Testis (tissue), 2 donors: ENCODE measurements at regions not wholly inside any gene's neighbourhood (a gene's known extent, or its start where the extent isn't known, plus 50 kb on each side); places are given as distances from the start of the nearest gene placed in this dataset.

Experiments
- DNase-seq: peaks from one replicate; pipeline ENCODE4 v3.0.0-alpha.2; 2019
- H3K27ac ChIP-seq, 2 donors: fragments of 200-600 bp; sonication (generic); one replicate each; pipeline ENCODE4 v1.5.1; 2019
- H3K27me3 ChIP-seq: fragments of 200-600 bp; sonication (generic); one replicate; pipeline ENCODE4 v1.5.1; 2019
- H3K36me3 ChIP-seq: fragments of 200-600 bp; sonication (generic); one replicate; pipeline ENCODE4 v1.5.1; 2017; ENCODE audit warnings: low read depth; ENCODE audit errors: missing control alignments
- H3K4me1 ChIP-seq: fragments of 200-600 bp; sonication (generic); one replicate; pipeline ENCODE4 v1.5.1; 2019
- H3K4me3 ChIP-seq, 2 donors: fragments of 200-600 bp; sonication (generic); one replicate each; pipeline ENCODE4 v1.5.1; 2017 to 2019
- H3K9me3 ChIP-seq: fragments of 200-600 bp; sonication (generic); one replicate; pipeline ENCODE4 v1.5.1; 2017
- POLR2A ChIP-seq: fragments of 450-650 bp; IDR thresholded peaks from one replicate; pipeline ENCODE4 v1.6.1; 2017; ENCODE audit warnings: antibody characterized with exemption, mild to moderate bottlenecking, moderate library complexity
- WGBS, 2 donors: methylation state at CpG; one replicate each; pipeline ENCODE4 v1.1.5; 2018; 5-methylcytosine and 5-hydroxymethylcytosine counted together
- intact Hi-C: fragments of 100-400 bp; cut with DNase I; formaldehyde crosslinking; loops from one replicate; pipeline ENCODE4 v1.15.1; 2023; ENCODE audit warnings: low total_unique reads
- TF ChIP-seq, protein P1 (sequence below), 3 experiments: fragments of 450-650 bp in 2 of 3; fragments of 200-600 bp in 1 of 3; sonication (generic) in 1 of 3; IDR thresholded peaks; one replicate each; pipeline ENCODE4 v1.5.1; 2016 to 2019; ENCODE audit warnings: antibody characterized with exemption in 3 of 3, mild to moderate bottlenecking in 2 of 3, moderate library complexity in 1 of 3

DNA sequence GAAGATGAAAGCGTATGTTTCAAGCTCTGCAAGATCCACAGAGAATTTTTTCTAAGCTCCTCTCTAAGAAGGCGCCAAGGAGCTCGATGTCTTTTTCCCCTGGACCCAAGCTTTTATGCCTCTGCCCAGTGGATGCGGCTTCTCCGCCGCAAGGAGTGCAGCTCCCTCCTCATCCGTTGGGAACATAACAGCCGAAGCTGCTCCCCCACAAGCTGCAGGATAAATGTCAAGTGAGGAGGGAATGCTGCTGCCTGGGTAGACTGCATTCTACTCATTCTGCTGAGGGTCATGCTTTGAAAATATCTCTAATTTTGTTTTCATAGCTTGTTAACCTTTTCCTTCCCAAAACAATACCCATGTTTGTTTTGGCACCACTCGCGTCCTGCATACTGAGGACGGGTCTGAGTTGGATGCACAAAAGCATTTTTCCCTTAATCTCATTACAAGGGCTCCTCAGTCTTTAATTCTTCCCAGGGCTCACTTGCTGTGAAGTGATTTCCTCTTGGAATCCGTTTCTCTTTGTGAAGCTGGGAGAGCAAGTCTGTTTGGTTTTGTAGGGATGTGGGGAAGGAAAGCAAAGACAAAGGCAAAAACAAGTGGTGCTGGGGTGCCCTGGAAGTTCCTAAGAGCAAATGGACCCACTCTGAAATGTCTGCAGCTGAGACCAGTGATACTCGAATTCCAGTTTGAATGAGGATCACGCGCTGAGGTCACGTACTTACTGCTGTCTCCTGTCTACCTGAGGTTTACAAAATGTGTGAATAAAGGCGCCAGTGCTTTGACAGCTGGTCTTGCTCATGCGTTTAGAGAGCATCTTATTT lies 134.0 kb upstream of the IRF2BP2 start:
- intact Hi-C loops, result no loop called here
- Histone ChIP-seq H3K27ac (peak overlapping the region; percentile 6 to 34), H3K4me1 (no peaks in the 10 kb centered on the region), H3K9me3 (no peaks in the 10 kb centered on the region), H3K4me3 (no peak overlapping the region), H3K36me3 (no peaks in the 10 kb centered on the region), H3K27me3 (no peaks in the 10 kb centered on the region)
- WGBS, 2 donors, result 30 to 33% methylated on average over 18 of the region's 18 CpGs
- TF ChIP-seq, protein P1, sequence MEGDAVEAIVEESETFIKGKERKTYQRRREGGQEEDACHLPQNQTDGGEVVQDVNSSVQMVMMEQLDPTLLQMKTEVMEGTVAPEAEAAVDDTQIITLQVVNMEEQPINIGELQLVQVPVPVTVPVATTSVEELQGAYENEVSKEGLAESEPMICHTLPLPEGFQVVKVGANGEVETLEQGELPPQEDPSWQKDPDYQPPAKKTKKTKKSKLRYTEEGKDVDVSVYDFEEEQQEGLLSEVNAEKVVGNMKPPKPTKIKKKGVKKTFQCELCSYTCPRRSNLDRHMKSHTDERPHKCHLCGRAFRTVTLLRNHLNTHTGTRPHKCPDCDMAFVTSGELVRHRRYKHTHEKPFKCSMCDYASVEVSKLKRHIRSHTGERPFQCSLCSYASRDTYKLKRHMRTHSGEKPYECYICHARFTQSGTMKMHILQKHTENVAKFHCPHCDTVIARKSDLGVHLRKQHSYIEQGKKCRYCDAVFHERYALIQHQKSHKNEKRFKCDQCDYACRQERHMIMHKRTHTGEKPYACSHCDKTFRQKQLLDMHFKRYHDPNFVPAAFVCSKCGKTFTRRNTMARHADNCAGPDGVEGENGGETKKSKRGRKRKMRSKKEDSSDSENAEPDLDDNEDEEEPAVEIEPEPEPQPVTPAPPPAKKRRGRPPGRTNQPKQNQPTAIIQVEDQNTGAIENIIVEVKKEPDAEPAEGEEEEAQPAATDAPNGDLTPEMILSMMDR (IDR thresholded peaks at IDR 0.05), result no peak
- TF ChIP-seq POLR2A, result no peak
- DNase-seq, result no peak

DNA sequence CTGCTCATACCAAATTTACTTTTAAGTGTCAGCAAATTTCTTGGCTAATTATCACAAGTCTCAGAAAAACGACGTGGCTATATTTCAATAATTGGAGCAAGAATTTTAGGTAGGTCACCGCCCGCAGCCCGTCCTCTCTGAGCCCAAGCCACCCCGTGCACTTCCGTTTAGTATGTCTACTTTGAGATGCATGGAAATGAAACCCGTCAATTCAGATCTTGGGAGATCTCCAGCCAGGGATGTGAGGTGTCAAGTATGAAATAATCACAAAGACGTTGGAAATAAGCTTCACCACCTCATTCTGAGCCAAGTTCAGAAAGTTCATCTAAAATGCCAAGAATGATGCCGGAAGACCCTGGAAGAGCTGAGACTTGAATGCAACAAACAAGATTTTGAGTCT lies 132.6 kb upstream of the IRF2BP2 start:
- TF ChIP-seq, protein P1 (IDR thresholded peaks at IDR 0.05), result no peak
- TF ChIP-seq POLR2A, result no peak
- Histone ChIP-seq H3K9me3 (no peaks in the 10 kb centered on the region), H3K27ac (no peak overlapping the region), H3K27me3 (no peaks in the 10 kb centered on the region), H3K4me3 (no peak overlapping the region), H3K36me3 (no peaks in the 10 kb centered on the region), H3K4me1 (no peaks in the 10 kb centered on the region)
- WGBS, 2 donors, result 65 to 69% methylated on average over 10 of the region's 10 CpGs
- intact Hi-C loops, result no loop called here
- no peak for DNase-seq

DNA sequence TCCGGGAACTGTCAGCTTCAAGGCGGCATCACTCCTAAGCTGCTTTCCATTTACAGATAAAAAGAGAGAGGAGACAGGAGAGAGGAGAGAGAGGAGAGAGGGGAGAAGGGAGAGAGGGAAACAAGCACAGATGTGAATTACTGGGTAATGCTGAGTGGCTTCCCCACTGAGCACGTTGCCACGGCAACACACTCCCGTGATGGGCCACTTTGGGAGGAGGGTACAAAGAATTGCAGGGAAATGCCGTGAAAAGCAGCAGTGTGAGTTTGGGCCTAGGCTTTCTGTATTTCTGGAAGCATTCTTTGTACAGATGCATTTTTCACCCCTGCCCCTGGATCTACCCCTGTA lies 128.0 kb upstream of the IRF2BP2 start:
- TF ChIP-seq, protein P1 (IDR thresholded peaks at IDR 0.05), result no peak
- TF ChIP-seq POLR2A, result no peak
- WGBS, 2 donors, result 83 to 86% methylated on average over 6 of the region's 6 CpGs
- intact Hi-C loops, result no loop called here
- Histone ChIP-seq H3K4me3 (no peak overlapping the region), H3K27ac (no peak overlapping the region), H3K36me3 (no peaks in the 10 kb centered on the region), H3K27me3 (no peaks in the 10 kb centered on the region), H3K4me1 (no peaks in the 10 kb centered on the region), H3K9me3 (no peaks in the 10 kb centered on the region)
- no peak for DNase-seq

DNA sequence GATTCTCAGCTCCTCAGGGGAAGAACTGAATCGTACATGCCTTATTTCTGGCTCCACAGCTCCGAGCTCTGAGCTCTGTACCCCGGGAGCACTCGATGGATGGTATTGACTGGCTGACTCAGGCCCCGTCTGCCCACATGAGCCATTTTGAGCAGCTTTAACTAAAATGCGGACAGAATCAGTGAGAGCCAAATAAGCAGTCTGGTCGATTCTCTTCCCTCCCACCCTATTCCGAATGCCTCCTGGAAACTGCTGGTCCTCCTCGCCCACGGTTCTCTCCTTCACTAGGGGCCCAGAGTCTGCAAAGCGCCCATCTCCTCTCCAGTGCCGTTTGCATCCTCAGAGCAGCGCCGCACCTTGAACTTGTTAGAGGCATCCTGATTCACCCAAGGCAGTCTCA lies 125.9 kb upstream of the IRF2BP2 start:
- intact Hi-C loops, result no loop called here

More for the DNA sequence above, 125.9 kb upstream of the IRF2BP2 start:
- Histone ChIP-seq H3K4me3 (no peak overlapping the region), H3K4me1 (no peaks in the 10 kb centered on the region), H3K9me3 (no peaks in the 10 kb centered on the region), H3K27me3 (no peaks in the 10 kb centered on the region), H3K27ac (no peak overlapping the region), H3K36me3 (no peaks in the 10 kb centered on the region)
- WGBS, 2 donors, result 94 to 95% methylated on average over 14 of the region's 14 CpGs
- TF ChIP-seq POLR2A, result no peak
- TF ChIP-seq, protein P1 (IDR thresholded peaks at IDR 0.05), result no peak
- no peak for DNase-seq
